ENCODE measurements at regions not wholly inside any gene's neighbourhood (a gene's known extent, or its start where the extent isn't known, plus 50 kb on each side); places are given as distances from the start of the nearest gene placed in this dataset.
A peak's percentile ranks its signal among the peaks of the same experiment; 100 is the strongest.

- no peak for ATAC-seq
- H3K27ac Mint-ChIP-seq: no peak overlapping the region
- peaks cover 12% of the 10 kb centered on the region for H3K4me1 Mint-ChIP-seq
- H3K36me3 Mint-ChIP-seq: no peaks in the 10 kb centered on the region
- H3K4me3 Mint-ChIP-seq: no peak overlapping the region
- no peaks in the 10 kb centered on the region for H3K9me3 Mint-ChIP-seq
- H3K27me3 Mint-ChIP-seq: no peaks in the 10 kb centered on the region
Measured at GRCh38 chr1:8171751-8172464, 145.8 kb upstream of the ERRFI1 start.

GRCh38 chr1:8170059-8170835, 144.1 kb upstream of the ERRFI1 start:
- H3K27me3 Mint-ChIP-seq: peaks cover 9% of the 10 kb centered on the region
- H3K27ac Mint-ChIP-seq: peak overlapping the region; percentile 89
- H3K4me1 Mint-ChIP-seq: peaks cover 12% of the 10 kb centered on the region
- no peak for ATAC-seq
- no peak overlapping the region for H3K4me3 Mint-ChIP-seq
- H3K9me3 Mint-ChIP-seq: no peaks in the 10 kb centered on the region
- H3K36me3 Mint-ChIP-seq: no peaks in the 10 kb centered on the region

GRCh38 chr1:8169364-8170058, 143.4 kb upstream of the ERRFI1 start:
- Mint-ChIP-seq H3K27me3 (peaks cover 11% of the 10 kb centered on the region), H3K4me1 (peaks cover 12% of the 10 kb centered on the region), H3K4me3 (peak overlapping the region; percentile 34), H3K27ac (peak overlapping the region; percentile 89), H3K9me3 (no peaks in the 10 kb centered on the region), H3K36me3 (no peaks in the 10 kb centered on the region)
- peak; percentile 71 for ATAC-seq

- Mint-ChIP-seq H3K9me3 (no peaks in the 10 kb centered on the region), H3K27me3 (peaks cover 11% of the 10 kb centered on the region), H3K4me1 (peaks cover 12% of the 10 kb centered on the region), H3K27ac (no peak overlapping the region), H3K36me3 (no peaks in the 10 kb centered on the region), H3K4me3 (no peak overlapping the region)
- no peak for ATAC-seq
Measured at GRCh38 chr1:8167936-8168335, 141.8 kb upstream of the ERRFI1 start.

GRCh38 chr1:8166406-8166805, 140.3 kb upstream of the ERRFI1 start:
- no peak overlapping the region for H3K27ac Mint-ChIP-seq

GRCh38 chr1:8165595-8166360, 139.7 kb upstream of the ERRFI1 start:
- H3K36me3 Mint-ChIP-seq: no peaks in the 10 kb centered on the region
- no peak for ATAC-seq
- H3K9me3 Mint-ChIP-seq: no peaks in the 10 kb centered on the region
- peaks cover 31% of the 10 kb centered on the region for H3K27me3 Mint-ChIP-seq
- H3K4me1 Mint-ChIP-seq: peaks cover 12% of the 10 kb centered on the region
- H3K27ac Mint-ChIP-seq: no peak overlapping the region
- no peak overlapping the region for H3K4me3 Mint-ChIP-seq

More at GRCh38 chr1:8166406-8166805, 140.3 kb upstream of the ERRFI1 start:
- Mint-ChIP-seq H3K4me3 (no peak overlapping the region), H3K36me3 (no peaks in the 10 kb centered on the region), H3K9me3 (no peaks in the 10 kb centered on the region), H3K4me1 (peaks cover 12% of the 10 kb centered on the region), H3K27me3 (peaks cover 25% of the 10 kb centered on the region)
- ATAC-seq: no peak

- no peak overlapping the region for H3K27ac Mint-ChIP-seq
- no peaks in the 10 kb centered on the region for H3K36me3 Mint-ChIP-seq
Measured at GRCh38 chr1:8164670-8165069, 138.6 kb upstream of the ERRFI1 start.

GRCh38 chr1:8163039-8163438, 136.9 kb upstream of the ERRFI1 start:
- H3K4me1 Mint-ChIP-seq: peaks cover 6% of the 10 kb centered on the region
- H3K9me3 Mint-ChIP-seq: no peaks in the 10 kb centered on the region
- peaks cover 36% of the 10 kb centered on the region for H3K27me3 Mint-ChIP-seq
- H3K27ac Mint-ChIP-seq: no peak overlapping the region
- no peak overlapping the region for H3K4me3 Mint-ChIP-seq
- ATAC-seq: no peak
- no peaks in the 10 kb centered on the region for H3K36me3 Mint-ChIP-seq

More at GRCh38 chr1:8164670-8165069, 138.6 kb upstream of the ERRFI1 start:
- Mint-ChIP-seq H3K4me1 (peaks cover 6% of the 10 kb centered on the region), H3K4me3 (no peak overlapping the region), H3K9me3 (no peaks in the 10 kb centered on the region), H3K27me3 (peaks cover 34% of the 10 kb centered on the region)
- ATAC-seq: no peak

GRCh38 chr1:8162168-8162567, 136.1 kb upstream of the ERRFI1 start:
- no peak overlapping the region for H3K27ac Mint-ChIP-seq
- H3K9me3 Mint-ChIP-seq: no peaks in the 10 kb centered on the region
- no peak overlapping the region for H3K4me3 Mint-ChIP-seq
- peaks cover 44% of the 10 kb centered on the region for H3K27me3 Mint-ChIP-seq
- H3K4me1 Mint-ChIP-seq: peaks cover 6% of the 10 kb centered on the region
- H3K36me3 Mint-ChIP-seq: no peaks in the 10 kb centered on the region
- ATAC-seq: no peak

- H3K27me3 Mint-ChIP-seq: peaks cover 50% of the 10 kb centered on the region
- no peak overlapping the region for H3K27ac Mint-ChIP-seq
- H3K36me3 Mint-ChIP-seq: no peaks in the 10 kb centered on the region
- no peak overlapping the region for H3K4me3 Mint-ChIP-seq
- no peak for ATAC-seq
- no peaks in the 10 kb centered on the region for H3K9me3 Mint-ChIP-seq
- peaks cover 6% of the 10 kb centered on the region for H3K4me1 Mint-ChIP-seq
Measured at GRCh38 chr1:8161546-8162105, 135.5 kb upstream of the ERRFI1 start.

GRCh38 chr1:8159470-8160024, 133.4 kb upstream of the ERRFI1 start:
- no peak overlapping the region for H3K27ac Mint-ChIP-seq
- no peaks in the 10 kb centered on the region for H3K36me3 Mint-ChIP-seq
- peaks cover 6% of the 10 kb centered on the region for H3K4me1 Mint-ChIP-seq
- H3K27me3 Mint-ChIP-seq: peaks cover 55% of the 10 kb centered on the region
- no peaks in the 10 kb centered on the region for H3K9me3 Mint-ChIP-seq
- ATAC-seq: no peak
- H3K4me3 Mint-ChIP-seq: no peak overlapping the region

- Mint-ChIP-seq H3K9me3 (no peaks in the 10 kb centered on the region), H3K4me3 (no peak overlapping the region), H3K4me1 (peaks cover 6% of the 10 kb centered on the region), H3K27me3 (peaks cover 55% of the 10 kb centered on the region), H3K36me3 (no peaks in the 10 kb centered on the region), H3K27ac (no peak overlapping the region)
- ATAC-seq: no peak
Measured at GRCh38 chr1:8158995-8159394, 132.9 kb upstream of the ERRFI1 start.

- Mint-ChIP-seq H3K36me3 (no peaks in the 10 kb centered on the region), H3K4me1 (peaks cover 6% of the 10 kb centered on the region), H3K9me3 (peaks cover 4% of the 10 kb centered on the region), H3K27me3 (peaks cover 54% of the 10 kb centered on the region), H3K27ac (no peak overlapping the region), H3K4me3 (no peak overlapping the region)
- no peak for ATAC-seq
Measured at GRCh38 chr1:8157765-8158164, 131.7 kb upstream of the ERRFI1 start.

GRCh38 chr1:8155528-8156186, 129.5 kb upstream of the ERRFI1 start:
- Mint-ChIP-seq H3K27ac (no peak overlapping the region), H3K4me1 (peaks cover 6% of the 10 kb centered on the region), H3K4me3 (no peak overlapping the region), H3K27me3 (peaks cover 50% of the 10 kb centered on the region), H3K9me3 (peaks cover 4% of the 10 kb centered on the region), H3K36me3 (no peaks in the 10 kb centered on the region)
- no peak for ATAC-seq

Measured in stimulated activated memory B cell treated with anti-CD40 and anti-IgM and Interleukin-4, amounts not matched to agents 10 μg/mL and 1 μg/mL and 100 μg/mL, for 72 hours (primary cell).